Right lobe of liver (tissue), 4 donors: ENCODE measurements at regions not wholly inside any gene's neighbourhood (a gene's known extent, or its start where the extent isn't known, plus 50 kb on each side); places are given as distances from the start of the nearest gene placed in this dataset.

Source experiments
- CTCF ChIP-seq, 4 donors: fragments of 200-600 bp in 3 of 4; fragments of 450-650 bp in 1 of 4; IDR thresholded peaks; one replicate each; pipeline versions ENCODE4 v1.5.1 to v1.8.0; 2016 to 2022; ENCODE audit warnings: antibody characterized with exemption in 4 of 4, mild to moderate bottlenecking in 2 of 4
- POLR2A ChIP-seq: fragments of 450-650 bp; IDR thresholded peaks from one replicate; pipeline ENCODE4 v1.6.1; 2017; ENCODE audit warnings: antibody characterized with exemption, mild to moderate bottlenecking
- donor health status: DM: no; HTN: no; CAD: no.
- donor health status: DM: no; HTN: no; CAD: no.
- donor health status: DM: no; HTN: yes; CAD: no.

GRCh38 chr9:89686621-89687020, 81.8 kb downstream of the GADD45G start:
- no peak for TF ChIP-seq CTCF (IDR thresholded peaks at IDR 0.05)
- no peak for TF ChIP-seq POLR2A
